ENCODE measurements at regions not wholly inside any gene's neighbourhood (a gene's known extent, or its start where the extent isn't known, plus 50 kb on each side); places are given as distances from the start of the nearest gene placed in this dataset.

GRCh38 chr18:51463483-51464136 lies 266.1 kb upstream of the MEX3C start:
- TF ChIP-seq CTCF (IDR thresholded peaks at IDR 0.05; ENCODE audit: borderline replicate concordance, insufficient read depth, low read depth, low read length) = no peak
- H3K4me3 ChIP-seq (ENCODE audit: low read depth, low read length) = no peak overlapping the region

GRCh38 chr18:51478908-51479307 lies 281.4 kb upstream of the MEX3C start:
- TF ChIP-seq CTCF (IDR thresholded peaks at IDR 0.05; ENCODE audit: borderline replicate concordance, insufficient read depth, low read depth, low read length) = no peak
- H3K4me3 ChIP-seq (ENCODE audit: low read depth, low read length) = no peak overlapping the region

- no peak overlapping the region for H3K4me3 ChIP-seq (ENCODE audit: low read depth, low read length)
- no peak for TF ChIP-seq CTCF (IDR thresholded peaks at IDR 0.05; ENCODE audit: borderline replicate concordance, insufficient read depth, low read depth, low read length)
Observed at GRCh38 chr18:51479736-51480135, 282.3 kb upstream of the MEX3C start.

GRCh38 chr18:51480407-51481261 lies 283.2 kb upstream of the MEX3C start:
- no peak for TF ChIP-seq CTCF (IDR thresholded peaks at IDR 0.05; ENCODE audit: borderline replicate concordance, insufficient read depth, low read depth, low read length)
- H3K4me3 ChIP-seq (ENCODE audit: low read depth, low read length) = no peak overlapping the region

GRCh38 chr18:51486735-51487366 lies 289.4 kb upstream of the MEX3C start:
- TF ChIP-seq CTCF (IDR thresholded peaks at IDR 0.05; ENCODE audit: borderline replicate concordance, insufficient read depth, low read depth, low read length) = no peak
- no peak overlapping the region for H3K4me3 ChIP-seq (ENCODE audit: low read depth, low read length)

- no peak overlapping the region for H3K4me3 ChIP-seq (ENCODE audit: low read depth, low read length)
Observed at GRCh38 chr18:51490417-51490816, 292.9 kb upstream of the MEX3C start.

More at GRCh38 chr18:51490417-51490816, 292.9 kb upstream of the MEX3C start:
- no peak for TF ChIP-seq CTCF (IDR thresholded peaks at IDR 0.05; ENCODE audit: borderline replicate concordance, insufficient read depth, low read depth, low read length)
